A549 (cell line): ENCODE measurements at regions not wholly inside any gene's neighbourhood (a gene's known extent, or its start where the extent isn't known, plus 50 kb on each side); places are given as distances from the start of the nearest gene placed in this dataset.

Source experiments
- ATAC-seq, 2 experiments: fragments of 200-7000 bp in 1 of 2; fragments of >200 bp in 1 of 2; cut with Nextera tagmentation in 1 of 2; cut with Tn5 transposase in 1 of 2; 3 replicates each; pipeline versions ENCODE4 v1.8.0 to v1.9.1; 2018 to 2020; ENCODE audit warnings: mild to moderate bottlenecking in 1 of 2, moderate library complexity in 1 of 2
- CTCF ChIA-PET: fragments of 300-600 bp; sonication (Branson Sonifier 250); formaldehyde crosslinking; extraction: SDS; loops from one replicate; lab custom pipeline; 2021; ENCODE audit warnings: antibody characterized with exemption, inconsistent platforms; lab: Yijun Ruan, JAX
- POLR2A ChIA-PET: fragments of 350-600 bp; formaldehyde crosslinking; extraction: SDS; loops from one replicate; lab custom pipeline; 2021; ENCODE audit warnings: antibody characterized with exemption, inconsistent platforms; lab: Yijun Ruan, JAX
- DNase-seq, 2 experiments: peaks; one replicate each; pipeline versions ENCODE4 v3.0.0 to v3.0.0-alpha.2; 2011 to 2016; ENCODE audit warnings: low read depth in 1 of 2, low spot score in 1 of 2
- FAIRE-seq: peaks from 2 replicates; lab custom pipeline; 2011; peaks lifted over from hg19 to GRCh38; lab: Jason Lieb, UNC
- H3K27ac ChIP-seq, 2 experiments: fragments of >200 bp; sonication (Bioruptor Twin); formaldehyde crosslinking; 3 replicates each; pipeline ENCODE4 v1.5.1; 2016 to 2017
- H3K4me1 ChIP-seq: fragments of >200 bp; sonication (Bioruptor Twin); formaldehyde crosslinking; 3 replicates; pipeline ENCODE4 v1.6.1; 2016
- H3K4me2 ChIP-seq: fragments of >200 bp; sonication (Bioruptor Twin); formaldehyde crosslinking; 3 replicates; pipeline ENCODE4 v1.6.1; 2016
- H3K4me3 ChIP-seq: fragments of >200 bp; sonication (Bioruptor Twin); formaldehyde crosslinking; 3 replicates; pipeline ENCODE4 v1.5.1; 2016
- H3K9me3 ChIP-seq: fragments of >200 bp; sonication (Bioruptor Twin); formaldehyde crosslinking; 3 replicates; pipeline ENCODE4 v1.6.1; 2016
- ATOH8 ChIP-seq: fragments of 250-450 bp; sonication (Bioruptor Pico); IDR thresholded peaks from 2 replicates; pipeline ENCODE4 v1.5.0; 2020; ENCODE audit warnings: low read depth, mild to moderate bottlenecking, moderate library complexity
- BHLHE40 ChIP-seq: IDR thresholded peaks from 2 replicates; pipeline ENCODE4 v1.6.1; 2012; ENCODE audit warnings: low read depth, low read length, inconsistent platforms
- CBX2 ChIP-seq: fragments of 200-600 bp; sonication (generic); IDR thresholded peaks from 2 replicates; pipeline ENCODE4 v1.6.1; 2016; ENCODE audit warnings: low read depth, mild to moderate bottlenecking, borderline replicate concordance
- CBX8 ChIP-seq: fragments of 200-600 bp; sonication (generic); IDR thresholded peaks from 2 replicates; pipeline ENCODE4 v1.6.1; 2016
- CEBPB ChIP-seq, 2 experiments: fragments of >200 bp in 1 of 2; sonication (Bioruptor Twin) in 1 of 2; formaldehyde crosslinking in 1 of 2; IDR thresholded peaks; 2 replicates each; pipeline ENCODE4 v1.6.1; 2012 to 2016
- CTCF ChIP-seq: fragments of >200 bp; sonication (Bioruptor Twin); formaldehyde crosslinking; IDR thresholded peaks from 3 replicates; pipeline ENCODE4 v1.5.1; 2016
- EHMT2 ChIP-seq: fragments of 200-600 bp; sonication (generic); IDR thresholded peaks from 2 replicates; pipeline ENCODE4 v1.6.1; 2016; ENCODE audit warnings: antibody characterized with exemption, low read depth, mild to moderate bottlenecking, moderate library complexity
- ELK1 ChIP-seq: fragments of 150-350 bp; IDR thresholded peaks from 2 replicates; pipeline ENCODE4 v1.6.1; 2014; ENCODE audit warnings: low read depth, mild to moderate bottlenecking, low read length
- EP300 ChIP-seq, 2 experiments: fragments of >200 bp; sonication (Bioruptor Twin); formaldehyde crosslinking; IDR thresholded peaks; 2 replicates in 1 of 2; 3 replicates in 1 of 2; pipeline ENCODE4 v1.6.1; 2016 to 2017
- JUNB ChIP-seq: fragments of >200 bp; sonication (Bioruptor Twin); formaldehyde crosslinking; IDR thresholded peaks from 2 replicates; pipeline ENCODE4 v1.6.1; 2016
- MAX ChIP-seq: IDR thresholded peaks from 2 replicates; pipeline ENCODE4 v1.6.1; 2012
- MYC ChIP-seq: IDR thresholded peaks from 2 replicates; pipeline ENCODE4 v1.6.1; 2012; ENCODE audit warnings: mild to moderate bottlenecking, inconsistent platforms, low read length, improper control_type of control experiment, borderline replicate concordance
- NFE2L2 ChIP-seq: fragments of 150-350 bp; conservative IDR thresholded peaks from 2 replicates; pipeline ENCODE4 v1.6.1; 2014; ENCODE audit warnings: low read length
- NPAS2 ChIP-seq: fragments of 250-450 bp; sonication (Bioruptor Pico); IDR thresholded peaks from 2 replicates; pipeline ENCODE4 v1.8.0; 2022; ENCODE audit warnings: mild to moderate bottlenecking, moderate library complexity, borderline replicate concordance
- PBX3 ChIP-seq: IDR thresholded peaks from 2 replicates; pipeline ENCODE4 v1.6.1; 2012
- POLR2AphosphoS2 ChIP-seq: conservative IDR thresholded peaks from 2 replicates; pipeline ENCODE4 v1.6.1; 2012; ENCODE audit warnings: low read length, improper control_type of control experiment, inconsistent platforms
- RAD21 ChIP-seq, 2 experiments: fragments of >200 bp in 1 of 2; sonication (Bioruptor Twin) in 1 of 2; formaldehyde crosslinking in 1 of 2; IDR thresholded peaks in 1 of 2; conservative IDR thresholded peaks in 1 of 2; 2 replicates in 1 of 2; 3 replicates in 1 of 2; pipeline ENCODE4 v1.6.1; 2012 to 2018; ENCODE audit warnings: inconsistent platforms in 1 of 2
- ZC3H11A ChIP-seq: fragments of 450-650 bp; IDR thresholded peaks from 2 replicates; pipeline ENCODE4 v1.6.1; 2014; ENCODE audit warnings: antibody characterized with exemption, mild to moderate bottlenecking
- WGBS: methylation state at CpG from one replicate; pipeline ENCODE4 v1.1.6; 2017; ENCODE audit errors: missing lambda C conversion rate; 5-methylcytosine and 5-hydroxymethylcytosine counted together

- WGBS, result 8% methylated on average over 1 of the region's 1 CpG
- no peak for ATAC-seq
- CTCF ChIA-PET, result no interaction called here
- Histone ChIP-seq H3K9me3 (no peaks in the 10 kb centered on the region; the same call in 2 of the 3 replicates), H3K4me1 (no peaks in the 10 kb centered on the region), H3K4me2 (no peak overlapping the region), H3K4me3 (no peak overlapping the region), H3K27ac (no peak overlapping the region)
- no peak for FAIRE-seq
- TF ChIP-seq NPAS2 (CRISPR knock-in tag), result no peak
- TF ChIP-seq EP300 (IDR thresholded peaks at IDR 0.05), result no peak
- TF ChIP-seq ATOH8 (CRISPR knock-in tag), result no peak
- TF ChIP-seq CBX8, result no peak
- no peak for TF ChIP-seq CEBPB (IDR thresholded peaks at IDR 0.05)
- TF ChIP-seq CBX2, result no peak
- TF ChIP-seq POLR2AphosphoS2, result no peak
- no peak for TF ChIP-seq JUNB
- no peak for TF ChIP-seq PBX3
- no peak for TF ChIP-seq RAD21 (conservative IDR thresholded peaks at IDR 0.05 in 1 of 2, IDR thresholded peaks at IDR 0.05 in 1 of 2)
- no peak for TF ChIP-seq MYC
- no peak for DNase-seq
- POLR2A ChIA-PET, result no interaction called here
These were observed 202.9 kb downstream of the HS3ST3A1 start for GRCh38 chr17:13398853-13399252.

- CTCF ChIA-PET, result no interaction called here
These were observed 203.6 kb downstream of the HS3ST3A1 start for GRCh38 chr17:13398091-13398490.

GRCh38 chr17:13395862-13396261 is 205.9 kb downstream of the HS3ST3A1 start:
- POLR2A ChIA-PET, result no interaction called here
- TF ChIP-seq ZC3H11A (no peak), MYC (no peak), ELK1 (no peak), BHLHE40 (no peak), CTCF (no peak), NFE2L2 (no peak), EHMT2 (no peak), JUNB (no peak), PBX3 (no peak)
- no peak overlapping the region for H3K4me2 ChIP-seq

More at GRCh38 chr17:13398091-13398490, 203.6 kb downstream of the HS3ST3A1 start:
- DNase-seq (no peak), FAIRE-seq (no peak), ATAC-seq (no peak)
- POLR2A ChIA-PET, result no interaction called here
- no peak overlapping the region for H3K27ac ChIP-seq
- no peak overlapping the region for H3K4me3 ChIP-seq
- no peaks in the 10 kb centered on the region for H3K4me1 ChIP-seq
- no peak for TF ChIP-seq ELK1
- TF ChIP-seq PBX3, result no peak
- no peak for TF ChIP-seq NFE2L2
- TF ChIP-seq MAX, result no peak
- H3K9me3 ChIP-seq, result no peaks in the 10 kb centered on the region; the same call in 2 of the 3 replicates
- no peak overlapping the region for H3K4me2 ChIP-seq
- WGBS, result 40% methylated on average over 1 of the region's 1 CpG

More at GRCh38 chr17:13395862-13396261, 205.9 kb downstream of the HS3ST3A1 start:
- no peak overlapping the region for H3K4me3 ChIP-seq
- DNase-seq (no peak), ATAC-seq (no peak), FAIRE-seq (no peak)
- no peaks in the 10 kb centered on the region; the same call in 2 of the 3 replicates for H3K9me3 ChIP-seq
- H3K4me1 ChIP-seq, result no peaks in the 10 kb centered on the region
- CTCF ChIA-PET, result interaction anchor here (0.6 to 2.2 kb wide), 3 partner anchors 29 to 69 kb away, joined by 3 to 6 read pairs (median 3); no protein-coding TSS in a partner anchor
- H3K27ac ChIP-seq, result no peak overlapping the region
- WGBS, result 26% methylated on average over 1 of the region's 1 CpG
